HG02623 (cell line): ENCODE measurements at regions not wholly inside any gene's neighbourhood (a gene's known extent, or its start where the extent isn't known, plus 50 kb on each side); places are given as distances from the start of the nearest gene placed in this dataset.
A peak's percentile ranks its signal among the peaks of the same experiment; 100 is the strongest.

Experiments used
- ATAC-seq: cut with Tn5 transposase; IDR thresholded peaks from one replicate; pipeline ENCODE4 v1.9.1; 2021; ENCODE audit warnings: moderate library complexity; ENCODE audit not compliant: unreplicated experiment

- ATAC-seq, result peak; percentile 67
These were observed 260.5 kb downstream of the TMA16 start for GRCh38 chr4:163755013-163755412.

- no peak for ATAC-seq
These were observed 262.7 kb downstream of the TMA16 start for GRCh38 chr4:163757219-163757618.

GRCh38 chr4:163758032-163758431 is 263.5 kb downstream of the TMA16 start:
- no peak for ATAC-seq

GRCh38 chr4:163762741-163763140 is 268.3 kb downstream of the TMA16 start:
- ATAC-seq, result no peak

GRCh38 chr4:163764569-163764968 is 270.1 kb downstream of the TMA16 start:
- no peak for ATAC-seq

GRCh38 chr4:163768014-163768413 is 273.5 kb downstream of the TMA16 start:
- ATAC-seq, result no peak

- ATAC-seq, result no peak
These were observed 277.7 kb downstream of the TMA16 start for GRCh38 chr4:163772238-163772637.

- no peak for ATAC-seq
These were observed 279.4 kb downstream of the TMA16 start for GRCh38 chr4:163773940-163774339.

GRCh38 chr4:163776957-163777356 is 282.5 kb downstream of the TMA16 start:
- ATAC-seq, result no peak

GRCh38 chr4:163781726-163782125 is 287.2 kb downstream of the TMA16 start:
- no peak for ATAC-seq

- no peak for ATAC-seq
These were observed 295.7 kb downstream of the TMA16 start for GRCh38 chr4:163790231-163790630.

GRCh38 chr4:163795885-163796284 is 301.4 kb downstream of the TMA16 start:
- ATAC-seq, result no peak

- ATAC-seq, result no peak
These were observed 309.5 kb downstream of the TMA16 start for GRCh38 chr4:163804001-163804400.

- ATAC-seq, result no peak
These were observed 312.2 kb downstream of the TMA16 start for GRCh38 chr4:163806653-163807052.

- no peak for ATAC-seq
These were observed 313.5 kb downstream of the TMA16 start for GRCh38 chr4:163808011-163808410.

GRCh38 chr4:163810755-163811154 is 316.3 kb downstream of the TMA16 start:
- ATAC-seq, result peak; percentile 40

- peak; percentile 63 for ATAC-seq
These were observed 321.3 kb downstream of the TMA16 start for GRCh38 chr4:163815776-163816175.

- ATAC-seq, result no peak
These were observed 322.0 kb downstream of the TMA16 start for GRCh38 chr4:163816494-163816893.

GRCh38 chr4:163818673-163819072 is 324.2 kb downstream of the TMA16 start:
- no peak for ATAC-seq

- ATAC-seq, result no peak
These were observed 339.2 kb downstream of the TMA16 start for GRCh38 chr4:163833669-163834068.

- no peak for ATAC-seq
These were observed 351.5 kb downstream of the TMA16 start for GRCh38 chr4:163846008-163846407.

- ATAC-seq, result no peak
These were observed 357.8 kb downstream of the TMA16 start for GRCh38 chr4:163852246-163852645.

- ATAC-seq, result no peak
These were observed 363.4 kb downstream of the TMA16 start for GRCh38 chr4:163857903-163858302.

GRCh38 chr4:163858515-163858914 is 364.0 kb downstream of the TMA16 start:
- no peak for ATAC-seq
